H9 (cell line): ENCODE measurements at regions not wholly inside any gene's neighbourhood (a gene's known extent, or its start where the extent isn't known, plus 50 kb on each side); places are given as distances from the start of the nearest gene placed in this dataset.

Experiments used
- DNase-seq: peaks from one replicate; pipeline ENCODE4 v3.0.0-alpha.2; 2017
- H2AFZ ChIP-seq: one replicate; pipeline ENCODE4 v1.6.1; 2013; ENCODE audit warnings: mild to moderate bottlenecking, low read length, control low read depth, moderate library complexity
- H2AK5ac ChIP-seq: 2 replicates; pipeline ENCODE4 v1.6.1; 2013; ENCODE audit warnings: low read length, control low read depth, mixed read lengths; ENCODE audit not compliant: insufficient read length
- H2BK120ac ChIP-seq: one replicate; pipeline ENCODE4 v1.6.1; 2013; ENCODE audit warnings: low read depth, mild to moderate bottlenecking, low read length, control low read depth, inconsistent platforms; ENCODE audit not compliant: poor library complexity, severe bottlenecking
- H2BK12ac ChIP-seq: 2 replicates; pipeline ENCODE4 v1.6.1; 2013; ENCODE audit warnings: low read length, control low read depth, mixed read lengths, low read depth; ENCODE audit not compliant: insufficient read length
- H2BK15ac ChIP-seq: 2 replicates; pipeline ENCODE4 v1.6.1; 2013; ENCODE audit warnings: low read depth, low read length, control low read depth
- H2BK20ac ChIP-seq: one replicate; pipeline ENCODE4 v1.6.1; 2013; ENCODE audit warnings: low read depth, mild to moderate bottlenecking, low read length, control low read depth, inconsistent platforms; ENCODE audit not compliant: poor library complexity, severe bottlenecking
- H2BK5ac ChIP-seq: 2 replicates; pipeline ENCODE4 v1.6.1; 2013; ENCODE audit warnings: low read length, control low read depth, mixed read lengths; ENCODE audit not compliant: insufficient read length
- H3K14ac ChIP-seq: 2 replicates; pipeline ENCODE4 v1.6.1; 2013; ENCODE audit warnings: low read length, control low read depth; ENCODE audit not compliant: insufficient read depth
- H3K18ac ChIP-seq: 2 replicates; pipeline ENCODE4 v1.6.1; 2013; ENCODE audit warnings: low read depth, mild to moderate bottlenecking, mixed read lengths, low read length, control low read depth; ENCODE audit not compliant: insufficient read length
- H3K23ac ChIP-seq: 2 replicates; pipeline ENCODE4 v1.6.1; 2013; ENCODE audit warnings: low read length, control low read depth, mixed read lengths, low read depth; ENCODE audit not compliant: insufficient read length
- H3K23me2 ChIP-seq: 2 replicates; pipeline ENCODE4 v1.6.1; 2013; ENCODE audit warnings: low read depth, mild to moderate bottlenecking, mixed read lengths, low read length, control low read depth; ENCODE audit not compliant: insufficient read length, poor library complexity, severe bottlenecking
- H3K27ac ChIP-seq: 2 replicates; pipeline ENCODE4 v1.5.1; 2013; ENCODE audit warnings: low read length, control low read depth, mixed read lengths, low read depth; ENCODE audit not compliant: insufficient read length
- H3K27me3 ChIP-seq: 2 replicates; pipeline ENCODE4 v1.6.1; 2013; ENCODE audit warnings: low read length, control low read depth, inconsistent platforms; ENCODE audit not compliant: insufficient read depth
- H3K4ac ChIP-seq: 2 replicates; pipeline ENCODE4 v1.6.1; 2013; ENCODE audit warnings: low read depth, mild to moderate bottlenecking, control low read depth, inconsistent platforms, low read length, moderate library complexity
- H3K4me1 ChIP-seq: 2 replicates; pipeline ENCODE4 v1.6.1; 2013; ENCODE audit warnings: low read length, control low read depth, inconsistent platforms; ENCODE audit not compliant: insufficient read depth
- H3K4me2 ChIP-seq: 2 replicates; pipeline ENCODE4 v1.6.1; 2013; ENCODE audit warnings: low read length, control low read depth, mixed read lengths; ENCODE audit not compliant: insufficient read length, insufficient read depth
- H3K56ac ChIP-seq: 2 replicates; pipeline ENCODE4 v1.6.1; 2013; ENCODE audit warnings: low read depth, mild to moderate bottlenecking, mixed read lengths, low read length, control low read depth; ENCODE audit not compliant: insufficient read length
- H3K79me1 ChIP-seq: 2 replicates; pipeline ENCODE4 v1.6.1; 2013; ENCODE audit warnings: low read depth, mild to moderate bottlenecking, moderate library complexity, low read length, control low read depth, inconsistent platforms; ENCODE audit not compliant: insufficient read depth, poor library complexity, severe bottlenecking
- H3K79me2 ChIP-seq: 2 replicates; pipeline ENCODE4 v1.6.1; 2013; ENCODE audit warnings: low read length, control low read depth, inconsistent platforms; ENCODE audit not compliant: insufficient read depth
- H3K9ac ChIP-seq: 2 replicates; pipeline ENCODE4 v1.6.1; 2013; ENCODE audit warnings: low read length, control low read depth, mixed read lengths; ENCODE audit not compliant: insufficient read length; ENCODE audit errors: extremely low read depth
- H3K9me3 ChIP-seq: one replicate; pipeline ENCODE4 v1.6.1; 2013; ENCODE audit warnings: low read depth, low read length, inconsistent platforms; ENCODE audit not compliant: control insufficient read depth
- H3T11ph ChIP-seq: one replicate; pipeline ENCODE4 v1.6.1; 2013; ENCODE audit warnings: mild to moderate bottlenecking, low read length, control low read depth, inconsistent platforms
- H4K20me1 ChIP-seq: one replicate; pipeline ENCODE4 v1.6.1; 2013; ENCODE audit not compliant: control insufficient read depth, insufficient read length, insufficient read depth
- H4K5ac ChIP-seq: 2 replicates; pipeline ENCODE4 v1.6.1; 2013; ENCODE audit warnings: low read depth, mild to moderate bottlenecking, mixed read lengths, low read length, control low read depth; ENCODE audit not compliant: insufficient read length
- H4K8ac ChIP-seq: replicated peaks from 2 replicates; pipeline ENCODE4 v1.6.1; 2013; ENCODE audit warnings: low read length, control low read depth, mixed read lengths, low read depth; ENCODE audit not compliant: insufficient read length
- H4K91ac ChIP-seq: 2 replicates; pipeline ENCODE4 v1.6.1; 2013; ENCODE audit warnings: low read depth, mild to moderate bottlenecking, moderate library complexity, mixed read lengths, low read length, control low read depth; ENCODE audit not compliant: insufficient read length
- H3K27ac Mint-ChIP-seq, 3 experiments: 2 replicates in 2 of 3; 3 replicates in 1 of 3; pipeline ENCODE4 v1.8.0; 2020 to 2021; ENCODE audit warnings: mixed read lengths in 3 of 3, mild to moderate bottlenecking in 1 of 3, moderate library complexity in 1 of 3
- H3K27me3 Mint-ChIP-seq: 2 replicates; pipeline ENCODE4 v1.8.0; 2021; ENCODE audit warnings: low read depth, mild to moderate bottlenecking, moderate library complexity, mixed read lengths
- H3K36me3 Mint-ChIP-seq, 3 experiments: 2 replicates in 2 of 3; 3 replicates in 1 of 3; pipeline ENCODE4 v1.8.0; 2020 to 2021; ENCODE audit warnings: low read depth in 3 of 3, mixed read lengths in 3 of 3; ENCODE audit not compliant: insufficient read depth in 1 of 3
- H3K4me1 Mint-ChIP-seq, 2 experiments: 2 replicates each; pipeline ENCODE4 v1.8.0; 2020; ENCODE audit warnings: mixed read lengths in 2 of 2
- H3K4me3 Mint-ChIP-seq, 2 experiments: 2 replicates in 1 of 2; 3 replicates in 1 of 2; pipeline ENCODE4 v1.8.0; 2020 to 2021; ENCODE audit warnings: mild to moderate bottlenecking in 2 of 2, mixed read lengths in 2 of 2, moderate library complexity in 1 of 2
- H3K9me3 Mint-ChIP-seq, 2 experiments: 2 replicates in 1 of 2; 3 replicates in 1 of 2; pipeline ENCODE4 v1.8.0; 2020; ENCODE audit warnings: mild to moderate bottlenecking in 2 of 2, mixed read lengths in 2 of 2, moderate library complexity in 1 of 2
- CTCF ChIP-seq: fragments of 200-600 bp; sonication (generic); conservative IDR thresholded peaks from 3 replicates; pipeline ENCODE4 v1.8.0; 2021; ENCODE audit warnings: antibody characterized with exemption, mild to moderate bottlenecking

- H4K8ac ChIP-seq: no peak overlapping the region
- H3K4me2 ChIP-seq: no peak overlapping the region
- no peaks in the 10 kb centered on the region for H3K9me3 ChIP-seq
- no peak overlapping the region for H3K56ac ChIP-seq
- H3K4me1 ChIP-seq: no peaks in the 10 kb centered on the region
- Mint-ChIP-seq H3K27ac (no peak overlapping the region), H3K4me3 (no peak overlapping the region), H3K27me3 (no peaks in the 10 kb centered on the region), H3K9me3 (peaks cover 10 to 12% of the 10 kb centered on the region in 2 experiments; a peak in 4 of 5 replicates), H3K36me3 (peaks cover under 1 to 7% (median 6%) of the 10 kb centered on the region in 3 experiments; a peak in 5 of 7 replicates), H3K4me1 (peaks cover 13 to 16% of the 10 kb centered on the region in 2 experiments)
- H2BK12ac ChIP-seq: no peak overlapping the region
- no peak overlapping the region for H2AK5ac ChIP-seq
- no peak overlapping the region for H2BK120ac ChIP-seq
- no peak overlapping the region for H3K9ac ChIP-seq
- no peaks in the 10 kb centered on the region for H4K20me1 ChIP-seq
- no peak overlapping the region for H3T11ph ChIP-seq
- no peak overlapping the region for H3K4ac ChIP-seq
- no peak overlapping the region for H3K14ac ChIP-seq
- TF ChIP-seq CTCF: no peak
- no peak overlapping the region for H3K23ac ChIP-seq
- no peak overlapping the region for H4K5ac ChIP-seq
- no peak overlapping the region for H2BK15ac ChIP-seq
- no peaks in the 10 kb centered on the region for H3K27me3 ChIP-seq
- H3K79me2 ChIP-seq: no peaks in the 10 kb centered on the region
- no peak overlapping the region for H4K91ac ChIP-seq
- H2BK20ac ChIP-seq: no peak overlapping the region
- H3K27ac ChIP-seq: no peak overlapping the region
- H3K79me1 ChIP-seq: no peaks in the 10 kb centered on the region
- DNase-seq: no peak
- H3K18ac ChIP-seq: no peak overlapping the region
- no peak overlapping the region for H2BK5ac ChIP-seq
- H2AFZ ChIP-seq: no peak overlapping the region
- H3K23me2 ChIP-seq: no peaks in the 10 kb centered on the region
Observed at GRCh38 chr6:55954436-55954835, 79.0 kb upstream of the BMP5 start.
